Transverse colon (tissue), 4 donors: ENCODE measurements at regions not wholly inside any gene's neighbourhood (a gene's known extent, or its start where the extent isn't known, plus 50 kb on each side); places are given as distances from the start of the nearest gene placed in this dataset.

Experiments used
- EP300 ChIP-seq: sonication (generic); formaldehyde crosslinking; IDR thresholded peaks from one replicate; pipeline ENCODE4 v1.6.1; 2017; ENCODE audit warnings: antibody characterized with exemption, low read depth
- POLR2A ChIP-seq: fragments of 450-650 bp; IDR thresholded peaks from one replicate; pipeline ENCODE4 v1.6.1; 2016; ENCODE audit warnings: antibody characterized with exemption, mild to moderate bottlenecking, moderate library complexity
- POLR2AphosphoS5 ChIP-seq, 3 donors: sonication (generic); formaldehyde crosslinking; IDR thresholded peaks; one replicate each; pipeline ENCODE4 v1.6.1; 2016; ENCODE audit warnings: antibody characterized with exemption in 3 of 3
- TF ChIP-seq, protein P1 (sequence below), 5 experiments: fragments of 200-600 bp in 3 of 5; fragments of 450-650 bp in 2 of 5; sonication (generic) in 3 of 5; IDR thresholded peaks; 1 replicate in 2 of 5; 2 replicates in 3 of 5; pipeline ENCODE4 v1.5.1; 2016 to 2017; ENCODE audit warnings: antibody characterized with exemption in 5 of 5, inconsistent platforms in 3 of 5, mild to moderate bottlenecking in 2 of 5, moderate library complexity in 1 of 5

DNA sequence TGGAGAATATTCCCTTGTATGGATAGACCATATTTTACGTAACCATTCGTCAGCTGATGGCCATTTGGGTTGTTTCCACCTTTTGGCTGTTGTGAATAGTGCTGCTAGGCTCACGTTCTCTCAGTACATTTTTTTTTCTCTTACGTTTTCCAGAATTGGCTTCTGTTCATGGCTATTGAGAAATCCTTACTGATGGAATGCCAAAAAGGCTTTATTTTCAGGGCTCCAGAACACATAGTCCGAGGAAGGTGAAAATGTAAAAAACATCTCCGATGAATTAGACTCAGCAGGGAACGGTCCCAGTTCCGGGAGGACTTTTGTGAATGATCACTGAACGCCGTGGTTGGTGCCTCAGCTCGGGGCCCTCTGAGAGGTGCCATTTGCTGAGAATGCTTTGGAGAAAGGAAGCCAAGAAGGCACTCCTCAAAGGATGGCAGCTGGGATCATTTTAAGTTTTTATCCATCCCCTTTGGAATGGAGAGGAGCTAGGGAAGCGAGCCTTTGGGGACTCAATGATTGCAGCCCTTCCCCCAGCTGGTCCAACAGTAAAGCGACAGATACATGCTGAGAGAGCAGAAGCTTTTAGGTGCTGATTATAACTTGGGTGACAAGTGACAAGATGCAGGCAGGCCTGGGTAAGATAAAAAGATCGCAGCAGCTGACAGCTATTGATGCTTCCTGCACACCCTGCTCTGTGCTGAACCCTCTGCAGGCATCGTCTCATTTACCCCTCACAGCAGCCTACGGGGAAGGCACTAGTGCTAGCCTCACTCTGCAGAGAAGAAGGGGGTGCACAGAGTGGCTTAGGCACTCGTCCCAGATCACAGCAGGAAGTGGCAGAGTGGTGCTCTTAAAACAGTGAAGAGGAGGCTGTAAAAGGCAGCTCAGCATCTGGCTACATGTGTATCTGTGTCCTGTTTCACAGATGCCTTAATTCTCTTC, 133.4 kb upstream of the KCNG1 start:
- TF ChIP-seq POLR2A, result no peak
- TF ChIP-seq EP300, result no peak
- TF ChIP-seq, protein P1, sequence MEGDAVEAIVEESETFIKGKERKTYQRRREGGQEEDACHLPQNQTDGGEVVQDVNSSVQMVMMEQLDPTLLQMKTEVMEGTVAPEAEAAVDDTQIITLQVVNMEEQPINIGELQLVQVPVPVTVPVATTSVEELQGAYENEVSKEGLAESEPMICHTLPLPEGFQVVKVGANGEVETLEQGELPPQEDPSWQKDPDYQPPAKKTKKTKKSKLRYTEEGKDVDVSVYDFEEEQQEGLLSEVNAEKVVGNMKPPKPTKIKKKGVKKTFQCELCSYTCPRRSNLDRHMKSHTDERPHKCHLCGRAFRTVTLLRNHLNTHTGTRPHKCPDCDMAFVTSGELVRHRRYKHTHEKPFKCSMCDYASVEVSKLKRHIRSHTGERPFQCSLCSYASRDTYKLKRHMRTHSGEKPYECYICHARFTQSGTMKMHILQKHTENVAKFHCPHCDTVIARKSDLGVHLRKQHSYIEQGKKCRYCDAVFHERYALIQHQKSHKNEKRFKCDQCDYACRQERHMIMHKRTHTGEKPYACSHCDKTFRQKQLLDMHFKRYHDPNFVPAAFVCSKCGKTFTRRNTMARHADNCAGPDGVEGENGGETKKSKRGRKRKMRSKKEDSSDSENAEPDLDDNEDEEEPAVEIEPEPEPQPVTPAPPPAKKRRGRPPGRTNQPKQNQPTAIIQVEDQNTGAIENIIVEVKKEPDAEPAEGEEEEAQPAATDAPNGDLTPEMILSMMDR (IDR thresholded peaks at IDR 0.05), result no peak
- TF ChIP-seq POLR2AphosphoS5 (IDR thresholded peaks at IDR 0.05), result peak in 2 of 3 donors; percentile 33 to 70
